Pancreas (tissue), 10 donors: ENCODE measurements at regions not wholly inside any gene's neighbourhood (a gene's known extent, or its start where the extent isn't known, plus 50 kb on each side); places are given as distances from the start of the nearest gene placed in this dataset.

Experiments used
- ATAC-seq, 4 donors: fragments of 200-7000 bp; cut with Tn5 transposase; one replicate each; pipeline versions ENCODE4 v1.8.0 to v1.9.1; 2020; ENCODE audit warnings: mild to moderate bottlenecking in 4 of 4, moderate library complexity in 4 of 4
- DNase-seq, 6 donors: peaks; one replicate each; pipeline ENCODE4 v3.0.0-alpha.2; 2020
- FAIRE-seq: peaks from 2 replicates; lab custom pipeline; 2012; peaks lifted over from hg19 to GRCh38; lab: Jason Lieb, UNC
- H3K27ac ChIP-seq, 4 donors: fragments of 200-600 bp; sonication (generic); 1 replicate in 3 of 4; 2 replicates in 1 of 4; pipeline versions ENCODE4 v1.5.0 to v1.8.0; 2020
- H3K27me3 ChIP-seq, 4 donors: fragments of 200-600 bp; one replicate each; pipeline ENCODE4 v1.8.0; 2021
- H3K36me3 ChIP-seq, 3 donors: fragments of 200-600 bp; sonication (generic) in 1 of 3; one replicate each; pipeline versions ENCODE4 v1.5.0 to v1.8.0; 2020 to 2021
- H3K4me1 ChIP-seq, 3 donors: fragments of 200-600 bp; one replicate each; pipeline ENCODE4 v1.8.0; 2021
- H3K4me3 ChIP-seq, 4 donors: fragments of 200-600 bp; sonication (generic) in 2 of 4; one replicate each; pipeline versions ENCODE4 v1.5.0 to v1.8.0; 2020 to 2021
- H3K9me3 ChIP-seq, 4 donors: fragments of 200-600 bp; one replicate each; pipeline ENCODE4 v1.8.0; 2021
- CTCF ChIP-seq, 4 donors: fragments of 200-600 bp; sonication (generic) in 3 of 4; IDR thresholded peaks; one replicate each; pipeline versions ENCODE4 v1.5.0 to v1.8.0; 2021; ENCODE audit warnings: antibody characterized with exemption in 4 of 4
- WGBS, 2 donors: extraction: QIAGEN DNeasy Blood & Tissue Kit; methylation state at CpG; one replicate each; pipeline ENCODE4 v1.1.7; 2013; 5-methylcytosine and 5-hydroxymethylcytosine counted together
- intact Hi-C, 3 donors: fragments of 100-400 bp; cut with DNase I; formaldehyde crosslinking; loops; one replicate each; pipeline versions ENCODE4 v1.11.1 to v1.14.2; 2022
- donor health status: healthy with polysubstance abuse.
- donor health status: DM: no; HTN: no; CAD: no; lungs with moderate emphysema.
- donor health status: DM: no; HTN: no; CAD: no.
- donor health status: control.
- donor health status: control.
- donor health status: Bipolar disorder and iron deficiency.
- donor health status: DM: yes; HTN: yes; CAD: no.
- donor health status: DM: no; HTN: no; CAD: no.
- donor health status: DM: no; HTN: no; CAD: no.
- donor health status: DM: yes; HTN: yes; CAD: no.

GRCh38 chr16:72312828-72313227 lies 140.9 kb upstream of the PMFBP1 start:
- H3K4me1 ChIP-seq: no peaks in the 10 kb centered on the region
- no peak overlapping the region for H3K27ac ChIP-seq
- 77 to 80% methylated on average over 4 of the region's 4 CpGs for WGBS, 2 donors
- H3K4me3 ChIP-seq: no peak overlapping the region
- H3K9me3 ChIP-seq: no peaks in the 10 kb centered on the region
- no peak for TF ChIP-seq CTCF (IDR thresholded peaks at IDR 0.05)
- intact Hi-C loops: no loop called here
- ATAC-seq (no peak), DNase-seq (no peak), FAIRE-seq (no peak)
- H3K36me3 ChIP-seq: no peaks in the 10 kb centered on the region
- no peaks in the 10 kb centered on the region for H3K27me3 ChIP-seq

GRCh38 chr16:72311426-72311825 lies 139.5 kb upstream of the PMFBP1 start:
- H3K27me3 ChIP-seq: no peaks in the 10 kb centered on the region
- no peaks in the 10 kb centered on the region for H3K4me1 ChIP-seq
- no peaks in the 10 kb centered on the region for H3K36me3 ChIP-seq
- 72 to 83% methylated on average over 2 of the region's 2 CpGs for WGBS, 2 donors
- FAIRE-seq (no peak), DNase-seq (no peak), ATAC-seq (no peak)
- no peaks in the 10 kb centered on the region for H3K9me3 ChIP-seq
- H3K27ac ChIP-seq: no peak overlapping the region
- no peak for TF ChIP-seq CTCF (IDR thresholded peaks at IDR 0.05)
- H3K4me3 ChIP-seq: no peak overlapping the region
- intact Hi-C loops: no loop called here

GRCh38 chr16:72309001-72309400 lies 137.0 kb upstream of the PMFBP1 start:
- ATAC-seq (peak in 3 of 4 donors; percentile 37 to 46 (median 39)), FAIRE-seq (no peak), DNase-seq (no peak)
- Histone ChIP-seq H3K9me3 (no peaks in the 10 kb centered on the region), H3K27me3 (no peaks in the 10 kb centered on the region), H3K27ac (no peak overlapping the region), H3K36me3 (no peaks in the 10 kb centered on the region), H3K4me1 (no peaks in the 10 kb centered on the region), H3K4me3 (no peak overlapping the region)
- no peak for TF ChIP-seq CTCF (IDR thresholded peaks at IDR 0.05)
- intact Hi-C loops: no loop called here
- WGBS, 2 donors: 43 to 54% methylated on average over 4 of the region's 4 CpGs

GRCh38 chr16:72308396-72308795 lies 136.4 kb upstream of the PMFBP1 start:
- H3K4me1 ChIP-seq: no peaks in the 10 kb centered on the region
- intact Hi-C loops: no loop called here
- ATAC-seq: no peak

GRCh38 chr16:72302332-72302731 lies 130.4 kb upstream of the PMFBP1 start:
- ATAC-seq (no peak), DNase-seq (no peak), FAIRE-seq (no peak)
- no peak for TF ChIP-seq CTCF (IDR thresholded peaks at IDR 0.05)
- Histone ChIP-seq H3K36me3 (no peaks in the 10 kb centered on the region), H3K4me1 (no peaks in the 10 kb centered on the region), H3K27ac (no peak overlapping the region), H3K27me3 (no peaks in the 10 kb centered on the region), H3K9me3 (no peaks in the 10 kb centered on the region), H3K4me3 (no peak overlapping the region)
- intact Hi-C loops: no loop called here
- 60 to 67% methylated on average over 2 of the region's 2 CpGs for whole genome bisulfite sequencing, 2 donors

More at GRCh38 chr16:72308396-72308795, 136.4 kb upstream of the PMFBP1 start:
- no peaks in the 10 kb centered on the region for H3K36me3 ChIP-seq
- no peak overlapping the region for H3K27ac ChIP-seq
- no peak overlapping the region for H3K4me3 ChIP-seq
- H3K27me3 ChIP-seq: no peaks in the 10 kb centered on the region
- FAIRE-seq: no peak
- no peak for DNase-seq
- H3K9me3 ChIP-seq: no peaks in the 10 kb centered on the region
- no peak for TF ChIP-seq CTCF (IDR thresholded peaks at IDR 0.05)
